Esophagus squamous epithelium (tissue), 4 donors: ENCODE measurements at regions not wholly inside any gene's neighbourhood (a gene's known extent, or its start where the extent isn't known, plus 50 kb on each side); places are given as distances from the start of the nearest gene placed in this dataset.

Source experiments
- CTCF ChIP-seq, 6 experiments: fragments of 450-650 bp in 4 of 6; fragments of 200-600 bp in 2 of 6; sonication (generic) in 2 of 6; IDR thresholded peaks; one replicate each; pipeline ENCODE4 v1.5.1; 2016 to 2019; ENCODE audit warnings: antibody characterized with exemption in 6 of 6, mild to moderate bottlenecking in 4 of 6, moderate library complexity in 4 of 6
- POLR2A ChIP-seq, 4 donors: fragments of 450-650 bp; IDR thresholded peaks; one replicate each; pipeline ENCODE4 v1.6.1; 2017; ENCODE audit warnings: antibody characterized with exemption in 4 of 4, mild to moderate bottlenecking in 4 of 4, moderate library complexity in 3 of 4

DNA sequence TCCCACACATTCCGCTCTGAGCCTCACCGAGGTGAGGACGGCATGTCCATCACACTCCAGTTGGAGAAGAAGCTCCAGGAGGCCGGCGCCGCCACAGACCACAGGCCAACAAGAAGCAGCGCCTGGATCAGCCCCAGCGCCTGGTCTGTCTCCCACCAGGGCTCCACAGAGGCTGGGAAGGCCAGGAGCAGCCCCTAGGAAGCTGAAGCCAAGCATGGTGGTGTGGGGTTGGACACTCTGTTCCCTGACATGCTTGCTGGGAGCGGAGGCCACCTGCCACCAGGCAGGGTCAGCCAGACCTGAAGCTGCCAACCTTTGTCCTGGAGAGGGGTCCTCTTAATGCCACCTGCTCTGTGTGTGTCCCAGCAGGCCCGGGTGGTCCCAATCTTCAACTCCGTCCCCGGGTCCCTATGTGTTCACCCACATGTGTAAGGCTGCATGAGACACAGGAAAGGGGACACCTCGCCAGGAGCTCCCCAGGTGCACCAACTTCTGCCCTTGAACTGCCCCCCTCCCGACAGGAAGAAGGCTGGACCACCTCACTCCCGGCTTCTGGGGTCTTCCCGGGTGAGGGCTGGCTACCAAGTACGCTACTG is 140.1 kb upstream of the PPP1R26 start:
- TF ChIP-seq CTCF (IDR thresholded peaks at IDR 0.05): no peak
- TF ChIP-seq POLR2A (IDR thresholded peaks at IDR 0.05): no peak
